HG03460 (cell line): ENCODE measurements at regions not wholly inside any gene's neighbourhood (a gene's known extent, or its start where the extent isn't known, plus 50 kb on each side); places are given as distances from the start of the nearest gene placed in this dataset.

Source experiments
- ATAC-seq: cut with Tn5 transposase; IDR thresholded peaks from one replicate; pipeline ENCODE4 v1.9.1; 2021; ENCODE audit not compliant: unreplicated experiment

DNA sequence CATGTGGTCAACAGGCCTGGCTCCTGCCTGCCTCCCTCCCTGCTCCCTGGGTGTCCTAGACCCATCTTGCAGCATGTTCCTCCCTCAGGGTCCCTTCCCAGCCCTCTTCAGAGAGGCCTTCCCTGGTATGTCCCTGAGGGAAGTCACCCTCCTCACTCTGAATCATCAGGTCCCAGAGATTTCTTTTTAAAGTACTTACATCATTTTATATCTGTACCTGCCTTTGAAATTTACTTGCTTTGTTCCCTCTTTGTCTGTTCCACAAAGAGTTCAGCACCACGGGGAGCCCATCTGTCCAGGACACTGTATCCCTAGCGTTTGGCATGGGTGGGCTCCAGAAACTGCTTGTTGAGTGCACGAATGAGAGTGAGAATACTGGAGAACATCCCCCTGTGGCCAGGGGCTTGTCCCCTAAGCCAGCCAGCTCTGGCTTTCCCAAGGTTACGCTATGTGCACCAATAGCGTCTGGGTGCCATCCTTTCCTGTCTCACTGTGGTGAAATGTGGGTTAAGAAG lies 50.6 kb upstream of the IGFBP3 start:
- no peak for ATAC-seq

DNA sequence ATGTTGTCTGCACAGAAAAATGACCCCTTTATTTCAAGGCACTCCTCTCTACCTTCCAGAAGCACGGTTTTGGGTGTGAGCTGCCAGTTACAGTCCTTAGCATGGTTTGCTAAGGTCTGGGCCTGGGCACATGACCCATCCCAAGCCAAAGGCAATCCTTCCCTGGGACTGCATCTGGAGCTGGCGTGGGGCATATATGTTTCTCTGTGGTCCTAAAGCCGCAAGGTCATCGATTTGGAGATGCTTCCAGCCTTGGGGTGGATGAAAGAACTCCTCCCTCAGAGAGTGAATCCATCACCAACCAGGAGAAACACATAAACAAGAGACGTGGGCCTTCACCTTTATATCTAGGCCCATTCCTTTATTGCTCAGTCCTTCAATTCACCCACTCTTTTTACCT lies 50.1 kb upstream of the IGFBP3 start:
- ATAC-seq = no peak
